HG03045 (cell line): ENCODE measurements at regions not wholly inside any gene's neighbourhood (a gene's known extent, or its start where the extent isn't known, plus 50 kb on each side); places are given as distances from the start of the nearest gene placed in this dataset.

ENCODE experiments used
- ATAC-seq: cut with Tn5 transposase; IDR thresholded peaks from one replicate; pipeline ENCODE4 v1.9.1; 2021; ENCODE audit warnings: mild to moderate bottlenecking, moderate library complexity; ENCODE audit not compliant: unreplicated experiment

- ATAC-seq = no peak
These were observed 194.1 kb upstream of the DSEL start for GRCh38 chr18:67710639-67711038.

DNA sequence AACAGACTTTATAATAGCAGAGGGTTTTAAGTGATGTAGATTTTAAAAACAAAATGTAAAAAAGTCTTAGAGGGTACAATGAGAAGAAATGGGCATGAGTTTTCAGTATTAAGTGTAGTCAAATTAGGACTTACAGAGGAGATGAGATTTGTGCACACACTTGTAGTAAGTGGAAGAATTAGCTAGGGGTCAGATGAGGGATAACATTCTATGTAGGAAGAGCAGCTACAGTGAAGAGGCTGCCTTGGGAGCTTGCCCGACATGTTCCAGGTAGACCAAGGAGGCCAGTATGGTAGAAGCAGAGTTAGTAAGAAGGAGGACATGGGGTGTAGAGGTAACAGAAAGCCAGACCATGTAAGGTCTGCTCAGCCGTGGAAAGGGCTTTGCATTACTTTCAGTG lies 189.2 kb upstream of the DSEL start:
- no peak for ATAC-seq

DNA sequence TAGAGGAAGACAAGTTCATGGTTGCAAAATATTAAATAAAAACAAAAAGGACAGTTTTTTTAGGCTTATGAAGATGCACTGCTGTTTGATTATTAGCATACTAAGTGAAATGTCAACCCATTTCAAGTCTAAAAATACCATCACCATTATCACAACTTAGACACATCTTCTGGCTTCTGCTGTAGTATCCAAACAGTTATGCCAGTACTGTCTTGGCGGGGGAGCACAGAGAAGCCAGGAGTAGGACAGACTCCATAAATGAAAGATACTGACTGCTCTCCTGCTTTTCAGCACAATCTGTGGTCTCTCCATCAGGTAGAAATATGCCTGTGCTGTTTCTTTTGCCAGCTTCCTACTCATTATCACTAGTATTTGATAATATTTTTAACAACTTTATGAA lies 179.2 kb upstream of the DSEL start:
- ATAC-seq = no peak

- ATAC-seq = no peak
These were observed 178.3 kb upstream of the DSEL start for GRCh38 chr18:67694787-67695186.

DNA sequence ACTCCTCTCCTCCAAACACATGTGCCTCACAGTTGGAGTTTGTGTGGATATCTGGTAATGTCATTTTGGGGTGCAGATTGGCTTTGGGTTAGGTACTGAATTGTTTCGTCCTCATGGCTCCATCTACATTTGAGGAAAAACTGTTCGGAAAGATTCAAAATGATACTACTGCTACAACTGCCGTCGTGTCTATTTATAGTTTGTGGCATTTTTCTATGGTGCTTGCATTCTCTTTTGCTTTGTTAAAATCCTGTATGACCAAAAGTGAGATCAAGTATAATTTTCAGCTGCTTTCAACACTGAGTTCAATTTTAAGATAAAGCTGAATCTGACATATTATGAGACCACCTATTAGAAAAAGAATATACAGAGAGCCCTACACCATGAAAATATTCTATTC lies 176.3 kb upstream of the DSEL start:
- no peak for ATAC-seq

DNA sequence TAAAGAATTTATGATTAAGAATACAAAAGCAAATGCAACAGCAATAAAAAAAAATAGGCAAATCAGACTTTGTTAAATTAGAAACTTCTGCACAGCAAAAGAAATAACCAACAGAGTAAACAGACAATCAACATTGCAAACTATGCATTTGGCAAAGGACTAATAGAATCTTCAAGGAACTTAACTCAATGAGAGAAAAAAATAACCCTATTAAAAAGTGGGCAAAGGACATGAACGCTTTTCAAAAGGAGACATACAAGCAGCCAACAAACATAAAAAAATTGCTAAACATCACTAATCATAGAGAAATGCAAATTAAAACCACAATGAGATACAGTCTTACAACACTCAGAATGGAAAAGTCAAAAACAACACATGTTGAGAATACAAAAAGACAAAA lies 166.0 kb upstream of the DSEL start:
- no peak for ATAC-seq

GRCh38 chr18:67677489-67677888 lies 161.0 kb upstream of the DSEL start:
- no peak for ATAC-seq

GRCh38 chr18:67672716-67673115 lies 156.2 kb upstream of the DSEL start:
- ATAC-seq = no peak

DNA sequence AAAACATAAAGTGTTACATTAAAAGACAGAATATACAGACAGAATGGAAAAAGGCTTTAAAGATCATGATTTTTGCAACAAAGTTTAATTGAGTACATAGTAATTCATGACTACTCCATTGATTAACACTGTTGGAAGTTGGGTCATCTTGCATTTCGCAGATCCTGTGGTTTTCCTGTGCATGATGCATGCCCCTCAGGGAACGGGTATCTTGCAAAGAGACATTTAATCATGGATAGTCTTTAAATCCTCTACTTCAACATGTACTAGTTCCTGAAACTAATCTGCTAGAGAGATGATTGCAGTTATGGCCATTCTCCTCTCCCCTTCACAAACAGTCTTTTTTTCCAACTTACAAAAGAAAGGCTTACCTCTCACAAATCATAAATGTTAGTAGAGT lies 155.6 kb upstream of the DSEL start:
- ATAC-seq = no peak

DNA sequence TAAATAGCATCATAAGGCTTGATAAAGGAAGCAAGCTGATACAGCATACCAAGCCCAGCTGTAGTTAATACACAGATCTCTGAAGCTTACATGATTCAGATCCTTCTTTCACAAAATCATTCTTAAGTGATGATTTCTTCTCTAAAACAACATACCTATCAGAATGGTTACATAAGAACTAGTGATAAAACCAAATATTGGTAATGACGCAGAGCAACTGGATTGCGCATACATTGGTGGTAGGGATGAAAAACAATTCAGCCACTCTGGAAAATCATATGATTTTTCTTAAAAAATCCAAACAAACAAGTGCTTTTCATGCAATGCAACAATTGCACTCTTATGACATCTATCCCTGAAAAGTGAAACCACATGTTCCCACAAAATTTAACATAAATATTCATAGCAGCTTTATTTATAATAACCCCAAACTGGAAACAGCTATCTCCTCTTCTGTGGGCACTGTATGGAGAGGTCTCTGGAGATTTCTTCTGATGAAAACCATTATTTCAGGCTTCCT lies 153.6 kb upstream of the DSEL start:
- ATAC-seq = no peak

- ATAC-seq = no peak
These were observed 148.7 kb upstream of the DSEL start for GRCh38 chr18:67665266-67665665.

GRCh38 chr18:67662996-67663395 lies 146.5 kb upstream of the DSEL start:
- ATAC-seq = no peak

DNA sequence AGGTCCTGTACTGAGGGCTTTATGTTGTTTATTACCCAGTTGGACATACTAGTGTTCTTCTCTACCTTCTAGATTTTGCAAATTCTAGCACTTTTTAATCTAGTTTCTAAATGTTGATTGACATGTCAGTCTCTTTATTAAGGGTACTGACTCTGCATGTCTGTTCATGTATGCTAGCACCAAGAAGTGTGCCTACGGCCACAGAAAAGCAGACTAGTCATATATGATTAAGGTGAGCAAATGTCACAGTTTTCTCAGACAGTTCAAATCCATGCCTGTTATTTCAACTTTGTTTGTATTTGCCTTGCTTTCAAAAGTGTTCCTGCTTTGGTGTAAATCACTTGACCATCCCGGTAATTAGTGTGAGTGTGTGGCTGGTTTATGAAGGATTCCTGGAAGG lies 145.0 kb upstream of the DSEL start:
- ATAC-seq = no peak

GRCh38 chr18:67654101-67654500 lies 137.6 kb upstream of the DSEL start:
- ATAC-seq = no peak

GRCh38 chr18:67652288-67652687 lies 135.8 kb upstream of the DSEL start:
- ATAC-seq = no peak

DNA sequence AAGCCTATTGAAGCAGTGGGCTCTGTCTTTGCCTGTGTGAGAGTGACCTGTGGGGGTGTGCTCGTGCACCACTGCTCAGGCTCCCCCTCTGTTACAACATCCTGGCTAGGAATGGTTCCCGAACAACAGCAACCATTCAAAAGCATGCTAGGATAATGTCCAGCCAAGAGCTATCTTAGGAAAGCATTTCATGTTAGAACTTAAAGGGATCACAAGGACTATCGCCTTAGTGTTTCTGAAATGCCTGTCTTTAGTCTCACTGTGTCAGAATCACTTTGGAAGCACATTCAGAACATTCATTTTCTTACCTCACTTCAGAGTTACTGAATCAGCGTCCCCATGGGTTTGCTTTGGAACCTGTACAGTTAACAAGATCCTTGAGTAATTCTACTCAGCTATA lies 134.9 kb upstream of the DSEL start:
- ATAC-seq = no peak

GRCh38 chr18:67650686-67651385 lies 134.3 kb upstream of the DSEL start:
- ATAC-seq = no peak

- no peak for ATAC-seq
These were observed 130.4 kb upstream of the DSEL start for GRCh38 chr18:67646890-67647289.

DNA sequence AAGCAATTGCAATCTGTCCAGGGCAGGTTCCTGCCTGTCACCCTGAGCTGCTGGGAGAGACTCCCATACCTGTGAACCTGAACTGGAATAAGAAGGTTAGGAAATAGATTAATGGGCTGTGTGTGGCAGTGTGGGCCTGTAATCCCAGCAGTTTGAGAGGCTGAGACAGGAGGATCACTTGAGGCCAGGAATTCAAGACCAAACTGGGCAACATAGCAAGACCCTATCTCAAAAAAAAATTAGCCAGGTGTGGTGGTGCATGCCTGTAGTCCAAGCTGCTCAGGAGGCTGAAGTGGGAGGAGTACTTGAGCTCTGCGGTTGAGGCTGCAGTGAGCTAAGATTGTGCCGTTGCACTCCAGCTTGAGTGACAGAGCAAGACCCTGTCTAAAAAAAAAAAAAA lies 127.7 kb upstream of the DSEL start:
- no peak for ATAC-seq

- ATAC-seq = no peak
These were observed 123.4 kb upstream of the DSEL start for GRCh38 chr18:67639872-67640271.

DNA sequence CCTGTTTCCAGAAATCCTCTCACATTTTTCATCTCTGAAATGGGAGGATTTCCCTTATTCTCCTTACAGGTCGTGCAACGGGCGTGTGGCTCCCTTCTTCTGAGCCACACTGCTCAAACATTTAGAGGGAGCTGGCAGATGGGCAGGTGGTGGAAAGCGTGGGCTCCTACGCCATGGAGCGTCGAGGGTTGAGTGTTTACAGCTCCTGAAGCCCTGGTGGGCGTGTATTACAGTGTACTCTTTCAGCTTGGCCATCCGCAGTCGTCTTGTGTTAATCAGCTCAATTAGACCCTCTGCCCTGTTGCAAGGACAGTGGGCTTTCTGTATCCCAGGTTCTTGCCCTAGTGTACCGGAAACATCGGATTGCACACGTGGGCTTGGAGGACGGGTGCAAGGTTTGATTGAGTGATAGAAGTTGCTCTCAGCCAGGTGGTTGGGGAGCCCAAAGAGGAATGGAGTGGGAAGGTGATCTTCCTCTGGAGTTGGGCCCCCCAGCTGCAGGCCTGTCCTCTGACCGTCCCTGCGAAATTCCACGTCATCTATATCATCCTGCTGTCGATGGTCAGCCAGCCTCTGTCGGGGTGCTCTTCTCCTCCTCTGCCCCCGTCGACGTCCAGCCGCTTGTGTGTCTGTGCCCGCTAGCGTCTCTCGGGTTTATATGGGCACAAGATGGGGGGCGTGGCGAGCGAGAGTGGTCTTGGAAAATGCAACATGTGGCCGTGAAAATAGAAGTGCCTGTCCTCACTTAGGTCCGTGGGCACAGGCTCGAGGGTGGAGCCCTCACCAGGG lies 120.3 kb upstream of the DSEL start:
- ATAC-seq = no peak

DNA sequence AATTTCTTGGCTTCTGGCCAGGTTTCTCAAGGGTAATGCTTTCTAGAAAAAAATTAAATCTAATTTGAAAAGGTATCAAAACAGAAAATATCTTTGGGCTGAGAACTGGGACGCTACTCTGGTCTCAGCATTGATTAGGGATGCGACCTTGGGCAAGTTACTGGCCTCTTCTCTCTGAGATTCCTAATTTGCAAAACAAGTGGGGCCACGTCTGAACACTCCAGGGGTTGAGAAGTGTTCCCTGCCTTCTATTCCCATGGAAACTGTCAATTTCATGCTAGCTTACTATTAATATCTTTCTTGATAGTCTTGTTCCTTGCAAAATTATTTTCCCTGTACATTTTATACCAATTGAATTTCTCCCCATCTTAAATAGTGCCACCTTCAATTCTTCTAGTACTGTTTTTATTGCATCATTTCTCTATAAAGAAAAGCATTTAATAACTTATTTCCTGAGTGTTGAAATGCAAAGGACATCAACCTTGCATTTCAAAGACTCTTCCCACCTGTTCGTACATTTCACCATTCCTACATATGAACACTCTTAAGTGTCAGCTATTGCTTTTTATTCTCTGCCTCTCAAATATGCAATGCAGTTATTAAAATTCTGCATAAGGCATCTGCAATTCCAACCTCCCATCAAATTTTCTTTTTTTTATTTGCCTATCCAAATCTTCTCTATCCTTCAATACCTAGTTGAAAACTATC lies 118.3 kb upstream of the DSEL start:
- no peak for ATAC-seq
